ENCODE measurements at regions not wholly inside any gene's neighbourhood (a gene's known extent, or its start where the extent isn't known, plus 50 kb on each side); places are given as distances from the start of the nearest gene placed in this dataset.

DNA sequence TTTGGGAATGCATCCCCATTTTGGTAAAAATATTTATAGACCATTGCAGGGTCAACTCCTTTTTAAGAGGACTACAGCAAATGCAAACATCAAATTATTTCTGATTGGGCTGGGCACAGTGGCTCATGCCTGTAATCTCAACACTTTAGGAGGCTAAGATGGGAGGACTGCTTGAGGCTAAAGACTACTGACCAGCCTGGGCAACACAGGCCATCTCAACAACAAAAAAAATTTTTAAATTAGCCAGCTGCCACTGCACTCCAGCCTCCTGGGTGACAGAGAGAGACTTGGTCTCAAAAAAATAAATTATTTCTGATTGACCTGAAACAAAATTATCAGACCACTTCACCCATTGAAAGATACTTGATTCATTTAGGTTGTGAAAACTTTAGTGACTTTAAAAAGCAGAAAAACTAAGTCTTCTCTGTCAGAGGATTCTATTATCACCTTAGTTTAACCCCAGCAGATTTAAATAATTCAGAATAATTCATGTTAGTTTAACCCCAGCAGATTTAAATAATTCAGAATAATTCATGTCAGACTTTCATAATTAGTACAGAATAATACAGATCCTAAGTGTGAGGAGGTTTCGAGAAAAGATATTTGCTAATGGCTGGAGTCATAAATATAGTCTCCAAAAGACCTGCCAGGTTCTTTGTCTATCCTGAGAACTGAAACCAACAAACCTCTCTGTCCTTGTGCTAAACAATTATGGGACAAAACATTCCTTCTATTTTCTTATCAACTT, 183.6 kb upstream of the STT3B start:
- DNase-seq (ENCODE audit: extremely low read depth, insufficient read length): no peak
- H3K36me3 ChIP-seq (ENCODE audit: control insufficient read depth, insufficient read depth, low read length): no peaks in the 10 kb centered on the region
- H3K4me3 ChIP-seq (replicated peaks; ENCODE audit: low read depth, low read length): no peak overlapping the region
- no peak for TF ChIP-seq CTCF (IDR thresholded peaks at IDR 0.05; ENCODE audit: insufficient read depth, low read length, poor library complexity, severe bottlenecking)
- H3K27me3 ChIP-seq (replicated peaks; ENCODE audit: control insufficient read depth, insufficient read depth, low read length): no peaks in the 10 kb centered on the region

- Histone ChIP-seq H3K4me3 (replicated peaks; ENCODE audit: low read depth, low read length) (no peak overlapping the region), H3K36me3 (ENCODE audit: control insufficient read depth, insufficient read depth, low read length) (no peaks in the 10 kb centered on the region), H3K27me3 (replicated peaks; ENCODE audit: control insufficient read depth, insufficient read depth, low read length) (no peaks in the 10 kb centered on the region)
- no peak for TF ChIP-seq CTCF (IDR thresholded peaks at IDR 0.05; ENCODE audit: insufficient read depth, low read length, poor library complexity, severe bottlenecking)
- no peak for DNase-seq (ENCODE audit: extremely low read depth, insufficient read length)
Measured at GRCh38 chr3:31350307-31350706, 182.4 kb upstream of the STT3B start.

GRCh38 chr3:31352331-31352730, 180.4 kb upstream of the STT3B start:
- Histone ChIP-seq H3K36me3 (ENCODE audit: control insufficient read depth, insufficient read depth, low read length) (no peaks in the 10 kb centered on the region), H3K4me3 (replicated peaks; ENCODE audit: low read depth, low read length) (no peak overlapping the region), H3K27me3 (replicated peaks; ENCODE audit: control insufficient read depth, insufficient read depth, low read length) (no peaks in the 10 kb centered on the region)
- no peak for DNase-seq (ENCODE audit: extremely low read depth, insufficient read length)
- TF ChIP-seq CTCF (IDR thresholded peaks at IDR 0.05; ENCODE audit: insufficient read depth, low read length, poor library complexity, severe bottlenecking): no peak

DNA sequence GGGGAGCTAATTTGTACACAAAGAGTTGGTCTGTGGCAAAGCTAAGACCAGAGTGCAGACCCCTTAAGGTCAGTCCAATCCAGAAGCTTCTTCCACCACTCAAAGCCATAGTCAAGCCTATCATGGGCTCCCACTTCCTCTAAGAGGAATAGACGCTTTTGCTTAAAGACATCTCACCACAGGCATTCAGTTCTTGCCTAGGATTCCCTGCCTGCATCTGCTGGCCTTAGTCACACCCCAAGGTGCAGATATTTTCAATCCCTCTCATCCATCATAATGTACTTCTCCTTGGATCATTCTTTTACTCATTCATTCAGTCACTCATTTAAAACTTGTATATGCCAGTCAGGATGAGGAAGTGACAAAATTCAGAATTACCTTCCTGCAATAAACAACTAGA, 179.6 kb upstream of the STT3B start:
- TF ChIP-seq CTCF (IDR thresholded peaks at IDR 0.05; ENCODE audit: insufficient read depth, low read length, poor library complexity, severe bottlenecking): no peak
- no peaks in the 10 kb centered on the region for H3K27me3 ChIP-seq (replicated peaks; ENCODE audit: control insufficient read depth, insufficient read depth, low read length)
- H3K36me3 ChIP-seq (ENCODE audit: control insufficient read depth, insufficient read depth, low read length): no peaks in the 10 kb centered on the region
- no peak overlapping the region for H3K4me3 ChIP-seq (replicated peaks; ENCODE audit: low read depth, low read length)
- no peak for DNase-seq (ENCODE audit: extremely low read depth, insufficient read length)

DNA sequence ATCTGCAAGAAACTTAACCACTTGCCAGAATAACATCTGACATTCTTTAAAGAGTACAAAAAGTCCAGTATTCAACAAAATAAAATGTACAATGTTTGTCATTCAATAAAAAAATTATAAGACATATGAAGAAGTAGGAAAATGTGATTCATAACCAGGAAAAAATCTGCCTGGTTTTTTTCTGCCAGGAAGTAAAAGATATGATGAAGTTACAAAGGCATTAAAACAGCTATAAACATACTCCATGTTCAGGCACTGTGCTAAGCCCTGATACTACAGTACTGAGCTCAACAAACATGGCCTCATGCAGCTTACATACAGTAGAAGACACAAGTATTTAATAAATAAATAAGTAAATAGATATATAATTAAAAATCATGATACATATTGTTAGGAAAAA, 178.4 kb upstream of the STT3B start:
- no peaks in the 10 kb centered on the region for H3K27me3 ChIP-seq (replicated peaks; ENCODE audit: control insufficient read depth, insufficient read depth, low read length)
- TF ChIP-seq CTCF (IDR thresholded peaks at IDR 0.05; ENCODE audit: insufficient read depth, low read length, poor library complexity, severe bottlenecking): no peak
- DNase-seq (ENCODE audit: extremely low read depth, insufficient read length): no peak
- no peaks in the 10 kb centered on the region for H3K36me3 ChIP-seq (ENCODE audit: control insufficient read depth, insufficient read depth, low read length)
- no peak overlapping the region for H3K4me3 ChIP-seq (replicated peaks; ENCODE audit: low read depth, low read length)

- H3K36me3 ChIP-seq (ENCODE audit: control insufficient read depth, insufficient read depth, low read length): no peaks in the 10 kb centered on the region
- no peak for DNase-seq (ENCODE audit: extremely low read depth, insufficient read length)
- no peaks in the 10 kb centered on the region for H3K27me3 ChIP-seq (replicated peaks; ENCODE audit: control insufficient read depth, insufficient read depth, low read length)
- H3K4me3 ChIP-seq (replicated peaks; ENCODE audit: low read depth, low read length): no peak overlapping the region
- no peak for TF ChIP-seq CTCF (IDR thresholded peaks at IDR 0.05; ENCODE audit: insufficient read depth, low read length, poor library complexity, severe bottlenecking)
Measured at GRCh38 chr3:31355807-31356206, 176.9 kb upstream of the STT3B start.
